HG02885 (cell line): ENCODE measurements at regions not wholly inside any gene's neighbourhood (a gene's known extent, or its start where the extent isn't known, plus 50 kb on each side); places are given as distances from the start of the nearest gene placed in this dataset.
"Not testable (repeated sequence)": the region's sequence is repeated elsewhere in the genome, so short reads cannot be mapped to it uniquely, and the experiment has no call there.

Source experiments
- ATAC-seq: cut with Tn5 transposase; IDR thresholded peaks from one replicate; pipeline ENCODE4 v1.9.1; 2021; ENCODE audit warnings: mild to moderate bottlenecking; ENCODE audit not compliant: unreplicated experiment, poor library complexity

GRCh38 chrX:3829041-3829531, 115.6 kb upstream of the PRKX start:
- ATAC-seq: not testable (repeated sequence)

GRCh38 chrX:3828378-3829040, 115.1 kb upstream of the PRKX start:
- not testable (repeated sequence) for ATAC-seq

GRCh38 chrX:3824008-3824407, 110.6 kb upstream of the PRKX start:
- peak; percentile 75 for ATAC-seq

- no peak for ATAC-seq
Measured at GRCh38 chrX:3820167-3820566, 106.7 kb upstream of the PRKX start.

GRCh38 chrX:3817480-3817879, 104.0 kb upstream of the PRKX start:
- not testable (repeated sequence) for ATAC-seq

GRCh38 chrX:3815896-3816664, 102.6 kb upstream of the PRKX start:
- peak; percentile 11 for ATAC-seq

GRCh38 chrX:3811331-3812311, 98.2 kb upstream of the PRKX start:
- peak; percentile 32 for ATAC-seq

GRCh38 chrX:3807906-3808305, 94.5 kb upstream of the PRKX start:
- no peak for ATAC-seq

GRCh38 chrX:3806630-3807029, 93.2 kb upstream of the PRKX start:
- ATAC-seq: no peak

GRCh38 chrX:3803713-3804112, 90.3 kb upstream of the PRKX start:
- ATAC-seq: no peak

GRCh38 chrX:3803305-3803704, 89.9 kb upstream of the PRKX start:
- ATAC-seq: no peak

- ATAC-seq: not testable (repeated sequence)
Measured at GRCh38 chrX:3795411-3795810, 82.0 kb upstream of the PRKX start.

- ATAC-seq: no peak
Measured at GRCh38 chrX:3791449-3791848, 78.0 kb upstream of the PRKX start.

GRCh38 chrX:3788494-3789233, 75.2 kb upstream of the PRKX start:
- no peak for ATAC-seq

GRCh38 chrX:3787856-3788255, 74.4 kb upstream of the PRKX start:
- no peak for ATAC-seq

GRCh38 chrX:3785822-3786221, 72.4 kb upstream of the PRKX start:
- not testable (repeated sequence) for ATAC-seq

- ATAC-seq: no peak
Measured at GRCh38 chrX:3780564-3780963, 67.1 kb upstream of the PRKX start.

GRCh38 chrX:3779546-3779945, 66.1 kb upstream of the PRKX start:
- no peak for ATAC-seq

- ATAC-seq: no peak
Measured at GRCh38 chrX:3777416-3777815, 64.0 kb upstream of the PRKX start.

GRCh38 chrX:3771766-3772165, 58.3 kb upstream of the PRKX start:
- ATAC-seq: no peak
